HL-60 (cell line): ENCODE measurements at regions not wholly inside any gene's neighbourhood (a gene's known extent, or its start where the extent isn't known, plus 50 kb on each side); places are given as distances from the start of the nearest gene placed in this dataset.

Source experiments
- POLR2AphosphoS5 ChIP-seq: IDR thresholded peaks from 2 replicates; pipeline ENCODE4 v1.6.1; 2012; ENCODE audit warnings: low read depth
- SPI1 ChIP-seq: IDR thresholded peaks from 2 replicates; pipeline ENCODE4 v1.6.1; 2012; ENCODE audit warnings: low read depth, mild to moderate bottlenecking, borderline replicate concordance
- TF ChIP-seq, protein P1 (sequence below): IDR thresholded peaks from one replicate; pipeline ENCODE4 v1.5.1; 2011; ENCODE audit warnings: low read length, control low read depth, inconsistent platforms; ENCODE audit not compliant: insufficient read depth
- TF ChIP-seq, protein P2 (sequence below): IDR thresholded peaks from 2 replicates; pipeline ENCODE4 v1.6.1; 2012; ENCODE audit warnings: low read depth; ENCODE audit not compliant: insufficient replicate concordance

DNA sequence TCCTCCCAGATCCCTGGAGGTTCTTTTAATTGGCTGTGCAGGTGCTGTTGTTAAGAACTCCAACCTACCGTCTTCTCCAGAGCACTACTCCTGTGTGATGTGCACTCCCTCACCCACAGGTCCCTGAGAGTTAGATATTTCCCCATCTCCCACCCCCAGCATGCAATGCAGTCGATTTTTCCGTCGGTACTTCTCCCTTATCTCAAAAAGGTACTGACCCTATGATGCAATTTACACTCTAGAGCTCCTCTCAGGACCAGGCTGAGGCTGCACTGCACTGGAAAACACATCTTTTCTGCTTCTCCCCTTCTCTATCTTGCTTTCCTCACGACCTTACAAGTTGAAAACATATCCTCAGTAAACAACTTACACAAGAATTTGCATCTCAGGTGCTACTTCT is 312.4 kb upstream of the TBX3 start:
- TF ChIP-seq, protein P1, sequence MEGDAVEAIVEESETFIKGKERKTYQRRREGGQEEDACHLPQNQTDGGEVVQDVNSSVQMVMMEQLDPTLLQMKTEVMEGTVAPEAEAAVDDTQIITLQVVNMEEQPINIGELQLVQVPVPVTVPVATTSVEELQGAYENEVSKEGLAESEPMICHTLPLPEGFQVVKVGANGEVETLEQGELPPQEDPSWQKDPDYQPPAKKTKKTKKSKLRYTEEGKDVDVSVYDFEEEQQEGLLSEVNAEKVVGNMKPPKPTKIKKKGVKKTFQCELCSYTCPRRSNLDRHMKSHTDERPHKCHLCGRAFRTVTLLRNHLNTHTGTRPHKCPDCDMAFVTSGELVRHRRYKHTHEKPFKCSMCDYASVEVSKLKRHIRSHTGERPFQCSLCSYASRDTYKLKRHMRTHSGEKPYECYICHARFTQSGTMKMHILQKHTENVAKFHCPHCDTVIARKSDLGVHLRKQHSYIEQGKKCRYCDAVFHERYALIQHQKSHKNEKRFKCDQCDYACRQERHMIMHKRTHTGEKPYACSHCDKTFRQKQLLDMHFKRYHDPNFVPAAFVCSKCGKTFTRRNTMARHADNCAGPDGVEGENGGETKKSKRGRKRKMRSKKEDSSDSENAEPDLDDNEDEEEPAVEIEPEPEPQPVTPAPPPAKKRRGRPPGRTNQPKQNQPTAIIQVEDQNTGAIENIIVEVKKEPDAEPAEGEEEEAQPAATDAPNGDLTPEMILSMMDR: no peak
- TF ChIP-seq POLR2AphosphoS5: no peak
- TF ChIP-seq, protein P2, sequence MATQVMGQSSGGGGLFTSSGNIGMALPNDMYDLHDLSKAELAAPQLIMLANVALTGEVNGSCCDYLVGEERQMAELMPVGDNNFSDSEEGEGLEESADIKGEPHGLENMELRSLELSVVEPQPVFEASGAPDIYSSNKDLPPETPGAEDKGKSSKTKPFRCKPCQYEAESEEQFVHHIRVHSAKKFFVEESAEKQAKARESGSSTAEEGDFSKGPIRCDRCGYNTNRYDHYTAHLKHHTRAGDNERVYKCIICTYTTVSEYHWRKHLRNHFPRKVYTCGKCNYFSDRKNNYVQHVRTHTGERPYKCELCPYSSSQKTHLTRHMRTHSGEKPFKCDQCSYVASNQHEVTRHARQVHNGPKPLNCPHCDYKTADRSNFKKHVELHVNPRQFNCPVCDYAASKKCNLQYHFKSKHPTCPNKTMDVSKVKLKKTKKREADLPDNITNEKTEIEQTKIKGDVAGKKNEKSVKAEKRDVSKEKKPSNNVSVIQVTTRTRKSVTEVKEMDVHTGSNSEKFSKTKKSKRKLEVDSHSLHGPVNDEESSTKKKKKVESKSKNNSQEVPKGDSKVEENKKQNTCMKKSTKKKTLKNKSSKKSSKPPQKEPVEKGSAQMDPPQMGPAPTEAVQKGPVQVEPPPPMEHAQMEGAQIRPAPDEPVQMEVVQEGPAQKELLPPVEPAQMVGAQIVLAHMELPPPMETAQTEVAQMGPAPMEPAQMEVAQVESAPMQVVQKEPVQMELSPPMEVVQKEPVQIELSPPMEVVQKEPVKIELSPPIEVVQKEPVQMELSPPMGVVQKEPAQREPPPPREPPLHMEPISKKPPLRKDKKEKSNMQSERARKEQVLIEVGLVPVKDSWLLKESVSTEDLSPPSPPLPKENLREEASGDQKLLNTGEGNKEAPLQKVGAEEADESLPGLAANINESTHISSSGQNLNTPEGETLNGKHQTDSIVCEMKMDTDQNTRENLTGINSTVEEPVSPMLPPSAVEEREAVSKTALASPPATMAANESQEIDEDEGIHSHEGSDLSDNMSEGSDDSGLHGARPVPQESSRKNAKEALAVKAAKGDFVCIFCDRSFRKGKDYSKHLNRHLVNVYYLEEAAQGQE: no peak
- TF ChIP-seq SPI1: no peak
